Muscle of leg (tissue), 3 donors: ENCODE measurements at regions not wholly inside any gene's neighbourhood (a gene's known extent, or its start where the extent isn't known, plus 50 kb on each side); places are given as distances from the start of the nearest gene placed in this dataset.

Source experiments
- DNase-seq: peaks from one replicate; pipeline ENCODE4 v3.0.0; 2013
- H3K27ac ChIP-seq: one replicate; pipeline ENCODE4 v1.5.1; 2013; ENCODE audit warnings: mild to moderate bottlenecking, low read length, control low read depth
- H3K27me3 ChIP-seq: one replicate; pipeline ENCODE4 v1.6.1; 2013; ENCODE audit warnings: low read length; ENCODE audit not compliant: control insufficient read depth, insufficient read depth
- H3K36me3 ChIP-seq: one replicate; pipeline ENCODE4 v1.6.1; 2013; ENCODE audit warnings: low read length; ENCODE audit not compliant: control insufficient read depth, insufficient read depth
- H3K4me1 ChIP-seq: one replicate; pipeline ENCODE4 v1.6.1; 2013; ENCODE audit warnings: low read length; ENCODE audit not compliant: control insufficient read depth, insufficient read depth
- H3K4me3 ChIP-seq: one replicate; pipeline ENCODE4 v1.5.1; 2013; ENCODE audit warnings: low read length, control low read depth
- H3K9me3 ChIP-seq: replicated peaks from 2 replicates; pipeline ENCODE4 v1.6.1; 2013; ENCODE audit warnings: low read depth, low read length; ENCODE audit not compliant: control insufficient read depth
- WGBS: methylation state at CpG from one replicate; pipeline ENCODE4 v1.1.5; 2013; ENCODE audit warnings: missing lambda C conversion rate; ENCODE audit not compliant: insufficient coverage; 5-methylcytosine and 5-hydroxymethylcytosine counted together

DNA sequence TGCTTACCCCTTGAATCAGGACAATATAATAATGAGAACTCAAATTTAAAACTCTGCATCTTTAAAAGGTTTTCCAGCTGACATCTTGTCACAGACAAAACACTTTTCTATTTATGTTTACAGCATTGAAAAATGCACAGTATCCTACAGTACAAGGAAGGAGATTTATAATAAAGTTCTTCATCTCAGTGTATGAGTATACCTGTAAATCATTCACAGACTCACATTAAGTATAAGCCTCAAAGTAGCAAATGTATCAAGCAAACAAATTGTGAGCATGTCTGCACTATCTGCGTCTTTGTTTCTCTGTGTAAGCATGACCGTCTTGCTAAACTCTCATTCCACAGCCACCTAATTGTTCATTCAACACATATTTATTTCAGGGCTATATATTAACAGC lies 52.8 kb downstream of the PPP1R2C start:
- no peaks in the 10 kb centered on the region for H3K27me3 ChIP-seq
- no peak for DNase-seq
- H3K9me3 ChIP-seq = no peaks in the 10 kb centered on the region
- H3K27ac ChIP-seq = no peak overlapping the region
- no CpG with 5 or more reads among the region's 2 CpGs for WGBS
- no peaks in the 10 kb centered on the region for H3K4me1 ChIP-seq
- no peak overlapping the region for H3K4me3 ChIP-seq
- no peaks in the 10 kb centered on the region for H3K36me3 ChIP-seq

DNA sequence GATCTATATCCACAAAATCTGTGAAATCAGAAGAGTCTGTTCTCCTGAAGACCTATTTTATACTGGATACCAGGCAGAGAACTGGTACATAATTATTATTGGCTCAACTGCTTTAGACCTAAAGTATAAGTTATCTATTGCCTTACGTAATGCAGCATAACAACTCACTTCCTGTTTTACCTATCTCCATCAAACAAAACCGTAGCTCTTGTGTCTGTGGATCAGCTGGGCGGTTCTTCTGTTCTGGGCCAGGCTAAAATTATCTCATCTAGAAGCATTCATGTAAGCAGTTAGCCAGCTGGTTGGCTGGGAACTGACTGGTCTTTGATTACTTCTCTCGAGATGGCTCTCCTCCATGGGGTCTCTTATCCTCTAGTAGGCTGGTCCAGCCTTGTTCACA lies 57.8 kb downstream of the PPP1R2C start:
- Histone ChIP-seq H3K27me3 (peaks cover 8% of the 10 kb centered on the region), H3K4me1 (no peaks in the 10 kb centered on the region), H3K9me3 (no peaks in the 10 kb centered on the region), H3K36me3 (no peaks in the 10 kb centered on the region), H3K4me3 (no peak overlapping the region), H3K27ac (no peak overlapping the region)
- no peak for DNase-seq
- WGBS = no CpG with 5 or more reads among the region's 4 CpGs

DNA sequence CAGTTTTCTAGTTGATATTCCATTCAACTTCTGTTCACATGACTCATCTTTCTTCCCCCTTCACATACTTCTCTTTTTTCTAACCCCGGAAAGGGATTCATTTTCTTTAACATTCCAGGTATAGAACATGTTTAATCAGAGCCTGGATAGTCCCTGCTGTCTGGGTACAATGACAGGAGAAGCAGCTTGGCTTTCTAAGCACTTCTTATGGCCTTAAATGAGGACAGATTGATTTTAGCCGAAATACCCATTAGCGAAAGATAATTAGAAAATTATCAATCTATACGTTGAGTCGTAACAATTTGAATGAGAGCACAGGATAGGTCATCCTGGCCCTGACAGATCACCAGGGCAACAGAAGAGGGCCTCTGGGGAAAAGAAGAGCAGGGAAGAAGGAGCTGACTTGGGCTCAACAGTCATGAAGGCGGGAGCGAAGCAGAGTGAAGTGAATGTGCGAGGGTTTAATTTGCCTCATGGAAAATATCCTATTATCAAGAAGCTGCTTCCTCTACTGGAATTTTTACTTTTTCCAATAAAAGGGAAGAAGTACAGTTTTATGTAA lies 62.2 kb downstream of the PPP1R2C start:
- WGBS = 85% methylated on average over 4 of the region's 8 CpGs
- H3K4me3 ChIP-seq = no peak overlapping the region
- H3K4me1 ChIP-seq = no peaks in the 10 kb centered on the region
- no peaks in the 10 kb centered on the region for H3K36me3 ChIP-seq
- H3K9me3 ChIP-seq = no peaks in the 10 kb centered on the region
- DNase-seq = no peak
- no peak overlapping the region for H3K27ac ChIP-seq
- peaks cover 17% of the 10 kb centered on the region for H3K27me3 ChIP-seq

DNA sequence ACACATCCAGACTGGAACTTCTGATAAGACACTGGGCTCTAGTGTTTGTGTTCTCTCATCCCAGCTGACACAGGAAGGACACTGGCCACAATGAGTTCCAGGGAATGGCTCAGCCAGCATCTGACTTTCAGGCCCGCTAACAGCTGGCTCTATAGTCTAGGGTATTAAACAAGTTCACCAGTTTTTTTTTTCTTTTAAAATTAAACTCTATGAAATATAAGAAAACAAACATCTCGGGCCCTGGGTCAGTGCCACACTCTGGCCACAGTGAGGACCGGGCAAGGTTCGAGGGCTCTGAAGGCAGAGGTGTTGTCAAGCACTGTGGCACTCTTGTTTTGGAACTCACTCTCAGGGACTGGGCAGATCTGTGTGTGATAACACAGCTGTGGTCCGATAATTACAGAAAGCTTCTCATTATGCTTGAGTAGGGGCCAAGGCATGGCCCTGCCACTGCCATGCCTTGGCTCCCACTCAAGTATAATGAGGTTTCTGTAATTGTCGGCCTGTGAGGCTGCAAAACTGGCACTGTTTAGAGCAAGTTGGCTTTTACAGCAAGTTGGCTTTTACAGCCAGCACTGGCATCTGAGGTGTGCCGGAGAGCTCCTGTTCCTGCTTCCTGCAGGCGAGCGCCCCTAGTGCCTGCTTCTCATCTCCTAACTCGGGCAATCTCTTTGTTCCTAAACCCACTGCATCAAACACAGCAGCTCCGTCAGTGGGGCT lies 62.8 kb downstream of the PPP1R2C start:
- peak; percentile 48 for DNase-seq
- Histone ChIP-seq H3K27me3 (peaks cover 17% of the 10 kb centered on the region), H3K9me3 (no peaks in the 10 kb centered on the region), H3K4me1 (no peaks in the 10 kb centered on the region), H3K36me3 (no peaks in the 10 kb centered on the region), H3K27ac (no peak overlapping the region), H3K4me3 (no peak overlapping the region)
- WGBS = 29% methylated on average over 10 of the region's 11 CpGs

DNA sequence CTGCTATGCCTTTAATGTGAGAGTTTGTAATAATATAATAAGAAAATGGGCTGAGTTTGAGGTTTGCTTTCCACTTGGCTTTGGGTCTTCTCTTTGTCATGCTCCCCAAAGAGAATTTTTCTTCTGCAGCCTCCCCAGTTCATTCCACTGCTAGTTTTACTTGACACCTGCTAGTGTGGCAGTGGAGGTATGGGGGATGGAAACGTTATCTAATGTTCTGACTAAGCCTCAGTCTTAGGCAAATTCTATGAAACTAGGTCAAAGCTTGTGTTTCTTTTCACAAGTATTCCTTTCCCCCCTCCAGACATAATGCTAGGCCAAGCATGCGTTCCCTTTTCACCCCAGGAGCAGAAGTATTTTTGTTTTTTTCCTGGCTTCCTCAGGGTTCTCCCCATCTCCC lies 67.5 kb downstream of the PPP1R2C start:
- peaks cover 11% of the 10 kb centered on the region for H3K27me3 ChIP-seq
- no peaks in the 10 kb centered on the region for H3K4me1 ChIP-seq
- DNase-seq = no peak
- no CpG with 5 or more reads among the region's 2 CpGs for WGBS
- H3K36me3 ChIP-seq = no peaks in the 10 kb centered on the region
- H3K9me3 ChIP-seq = no peaks in the 10 kb centered on the region
- H3K27ac ChIP-seq = no peak overlapping the region
- no peak overlapping the region for H3K4me3 ChIP-seq

DNA sequence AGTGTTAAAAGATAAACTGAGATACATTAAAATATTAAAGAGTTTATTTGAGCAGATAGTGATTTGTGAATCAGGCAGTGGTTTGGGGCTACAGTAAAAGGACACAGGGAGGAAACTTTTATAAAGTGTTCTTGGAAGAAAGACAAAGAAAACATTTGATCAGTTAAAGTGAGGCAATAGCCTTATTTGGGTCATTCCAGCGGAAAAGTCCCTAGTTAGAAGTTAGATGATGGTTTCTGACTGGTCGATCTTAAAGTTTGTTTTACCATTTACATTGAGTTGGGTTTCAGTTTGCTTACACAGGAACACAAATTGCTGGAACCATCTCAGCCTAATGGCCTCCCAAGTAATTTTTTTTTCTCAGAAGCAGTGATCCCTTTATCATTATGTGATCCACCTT lies 69.7 kb downstream of the PPP1R2C start:
- Histone ChIP-seq H3K27ac (no peak overlapping the region), H3K27me3 (peaks cover 5% of the 10 kb centered on the region), H3K9me3 (no peaks in the 10 kb centered on the region), H3K4me1 (no peaks in the 10 kb centered on the region), H3K4me3 (no peak overlapping the region), H3K36me3 (no peaks in the 10 kb centered on the region)
- WGBS = no CpG with 5 or more reads among the region's 2 CpGs
- DNase-seq = no peak

DNA sequence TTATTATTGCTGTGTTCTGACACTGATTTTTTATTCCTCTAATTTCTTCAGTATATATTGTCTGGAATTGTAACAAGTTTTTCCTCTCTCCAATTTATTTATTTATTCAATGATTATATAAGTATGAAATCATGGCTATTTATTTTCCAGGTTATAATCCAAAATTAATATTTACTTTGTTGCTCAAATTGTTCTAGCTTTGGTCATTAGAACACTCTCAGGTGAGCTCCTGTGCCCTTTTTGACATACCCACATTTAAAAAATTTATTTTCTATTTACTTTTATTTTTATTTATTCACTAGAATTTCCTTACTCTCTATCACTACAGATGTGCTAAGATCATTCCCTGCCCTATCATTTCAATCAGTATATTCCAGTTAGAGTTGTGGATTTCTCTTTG lies 70.2 kb downstream of the PPP1R2C start:
- no peak for DNase-seq
- H3K4me1 ChIP-seq = no peaks in the 10 kb centered on the region
- no peaks in the 10 kb centered on the region for H3K9me3 ChIP-seq
- H3K4me3 ChIP-seq = no peak overlapping the region
- H3K36me3 ChIP-seq = no peaks in the 10 kb centered on the region
- H3K27ac ChIP-seq = no peak overlapping the region
- H3K27me3 ChIP-seq = peaks cover 6% of the 10 kb centered on the region

DNA sequence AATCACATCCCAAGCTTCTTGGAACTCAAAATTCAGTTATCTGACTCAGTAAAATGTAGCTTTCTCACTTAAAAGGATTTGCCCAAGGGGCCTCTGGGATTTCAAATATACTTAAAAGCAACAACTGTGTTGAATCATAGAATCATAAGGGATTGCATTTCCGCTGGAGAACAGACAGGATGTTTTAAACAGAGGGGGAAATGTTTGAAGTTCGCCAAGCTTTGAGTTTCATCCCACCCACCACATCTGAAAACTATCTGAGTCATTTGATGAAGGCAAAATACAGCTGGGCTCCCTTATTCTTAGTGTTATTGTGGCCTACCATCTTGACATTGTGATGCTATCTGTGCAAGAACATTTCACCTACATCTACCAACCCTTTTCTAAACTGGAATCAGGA lies 73.5 kb downstream of the PPP1R2C start:
- DNase-seq = peak; percentile 24
- WGBS = no CpG with 5 or more reads among the region's 2 CpGs

DNA sequence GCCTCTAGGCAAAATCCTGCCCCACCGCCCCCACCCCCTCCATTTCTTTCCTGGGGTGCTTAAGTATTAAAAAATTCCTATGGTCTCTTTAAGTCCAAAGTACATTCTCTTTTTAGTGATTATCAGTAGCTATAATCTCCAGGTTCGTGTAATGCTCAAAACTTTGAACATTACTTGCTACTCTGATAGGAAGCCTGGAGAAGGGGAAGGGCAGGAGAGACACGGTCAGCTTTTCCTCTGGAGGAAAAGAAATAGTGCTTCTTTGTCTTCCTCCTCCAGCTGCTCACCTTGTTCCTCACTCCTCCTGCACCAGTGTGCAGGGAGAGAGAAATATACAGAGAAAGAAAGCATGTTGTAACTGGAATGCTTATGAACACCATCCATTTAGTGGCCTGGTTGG lies 80.4 kb downstream of the PPP1R2C start:
- peaks cover 8% of the 10 kb centered on the region for H3K27me3 ChIP-seq
- H3K36me3 ChIP-seq = no peaks in the 10 kb centered on the region
- WGBS = no CpG with 5 or more reads among the region's 3 CpGs
- no peaks in the 10 kb centered on the region for H3K9me3 ChIP-seq
- no peaks in the 10 kb centered on the region for H3K4me1 ChIP-seq
- H3K27ac ChIP-seq = no peak overlapping the region
- DNase-seq = no peak
- no peak overlapping the region for H3K4me3 ChIP-seq

More for the DNA sequence above, 73.5 kb downstream of the PPP1R2C start:
- no peaks in the 10 kb centered on the region for H3K4me1 ChIP-seq
- no peaks in the 10 kb centered on the region for H3K36me3 ChIP-seq
- H3K4me3 ChIP-seq = no peak overlapping the region
- H3K9me3 ChIP-seq = no peaks in the 10 kb centered on the region
- no peak overlapping the region for H3K27ac ChIP-seq
- peaks cover 4% of the 10 kb centered on the region for H3K27me3 ChIP-seq

DNA sequence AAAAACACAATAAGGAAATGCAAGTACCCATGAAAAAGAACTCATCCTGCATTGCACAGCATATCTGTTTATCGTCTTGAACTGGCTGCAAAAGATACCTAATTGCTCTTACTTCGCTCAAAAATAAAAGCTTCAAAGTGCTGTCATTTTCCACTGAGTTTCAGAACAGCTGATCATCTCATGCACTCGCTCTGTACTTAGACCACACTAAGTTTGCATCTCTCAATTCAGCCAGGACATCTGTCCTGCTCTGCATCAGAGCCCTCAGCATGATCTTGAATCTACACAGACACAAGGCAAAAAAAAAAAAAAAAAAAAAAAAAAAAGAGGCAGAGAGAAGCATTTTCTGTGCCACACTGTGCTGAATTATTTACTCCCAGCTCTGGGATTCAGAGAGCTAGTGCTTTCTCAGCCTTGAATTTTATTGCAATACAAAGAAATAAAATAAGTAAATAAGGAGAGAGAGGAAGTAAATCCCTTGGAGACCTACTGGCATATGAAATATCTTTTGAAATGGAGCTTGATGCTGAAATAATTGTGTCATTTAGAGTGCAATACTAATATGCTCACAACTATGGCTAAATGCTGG lies 81.3 kb downstream of the PPP1R2C start:
- Histone ChIP-seq H3K4me1 (no peaks in the 10 kb centered on the region), H3K9me3 (no peaks in the 10 kb centered on the region), H3K27ac (no peak overlapping the region), H3K27me3 (peaks cover 8% of the 10 kb centered on the region), H3K4me3 (no peak overlapping the region), H3K36me3 (no peaks in the 10 kb centered on the region)
- 50% methylated on average over 2 of the region's 3 CpGs for WGBS
- DNase-seq = no peak
